Muscle of leg (tissue), 3 donors: ENCODE measurements at regions not wholly inside any gene's neighbourhood (a gene's known extent, or its start where the extent isn't known, plus 50 kb on each side); places are given as distances from the start of the nearest gene placed in this dataset.

ENCODE experiments used
- DNase-seq: peaks from one replicate; pipeline ENCODE4 v3.0.0; 2013
- H3K27ac ChIP-seq: one replicate; pipeline ENCODE4 v1.5.1; 2013; ENCODE audit warnings: mild to moderate bottlenecking, low read length, control low read depth
- H3K27me3 ChIP-seq: one replicate; pipeline ENCODE4 v1.6.1; 2013; ENCODE audit warnings: low read length; ENCODE audit not compliant: control insufficient read depth, insufficient read depth
- H3K36me3 ChIP-seq: one replicate; pipeline ENCODE4 v1.6.1; 2013; ENCODE audit warnings: low read length; ENCODE audit not compliant: control insufficient read depth, insufficient read depth
- H3K4me1 ChIP-seq: one replicate; pipeline ENCODE4 v1.6.1; 2013; ENCODE audit warnings: low read length; ENCODE audit not compliant: control insufficient read depth, insufficient read depth
- H3K4me3 ChIP-seq: one replicate; pipeline ENCODE4 v1.5.1; 2013; ENCODE audit warnings: low read length, control low read depth
- H3K9me3 ChIP-seq: replicated peaks from 2 replicates; pipeline ENCODE4 v1.6.1; 2013; ENCODE audit warnings: low read depth, low read length; ENCODE audit not compliant: control insufficient read depth
- WGBS: methylation state at CpG from one replicate; pipeline ENCODE4 v1.1.5; 2013; ENCODE audit warnings: missing lambda C conversion rate; ENCODE audit not compliant: insufficient coverage; 5-methylcytosine and 5-hydroxymethylcytosine counted together

GRCh38 chr5:30638899-30639298, 554.6 kb upstream of the CDH6 start:
- WGBS: no CpG with 5 or more reads among the region's 1 CpG

DNA sequence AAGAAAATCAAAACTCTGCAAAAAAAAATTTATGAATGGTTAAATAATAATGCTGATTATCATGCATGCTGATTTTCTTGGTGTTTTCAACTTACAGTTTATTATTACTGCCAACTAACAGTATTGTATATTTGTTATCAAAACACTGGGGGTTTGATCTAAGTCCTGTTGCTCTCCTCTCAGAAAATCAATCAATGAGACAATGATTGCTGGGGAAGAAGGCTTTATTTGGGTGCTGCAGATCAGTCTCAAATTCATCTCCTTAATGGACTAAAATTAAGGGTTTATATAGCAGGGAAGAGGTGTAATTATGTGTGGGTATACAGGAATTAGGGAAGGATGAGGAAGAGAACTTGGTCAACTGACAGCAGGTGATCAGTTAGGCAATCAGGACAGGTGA, 565.5 kb upstream of the CDH6 start:
- H3K27ac ChIP-seq: no peak overlapping the region
- no peak for DNase-seq

More at GRCh38 chr5:30638899-30639298, 554.6 kb upstream of the CDH6 start:
- no peak for DNase-seq
- H3K4me3 ChIP-seq: no peak overlapping the region
- no peaks in the 10 kb centered on the region for H3K4me1 ChIP-seq
- H3K27me3 ChIP-seq: no peaks in the 10 kb centered on the region
- no peaks in the 10 kb centered on the region for H3K36me3 ChIP-seq
- H3K9me3 ChIP-seq: peaks cover 2% of the 10 kb centered on the region
- H3K27ac ChIP-seq: no peak overlapping the region

DNA sequence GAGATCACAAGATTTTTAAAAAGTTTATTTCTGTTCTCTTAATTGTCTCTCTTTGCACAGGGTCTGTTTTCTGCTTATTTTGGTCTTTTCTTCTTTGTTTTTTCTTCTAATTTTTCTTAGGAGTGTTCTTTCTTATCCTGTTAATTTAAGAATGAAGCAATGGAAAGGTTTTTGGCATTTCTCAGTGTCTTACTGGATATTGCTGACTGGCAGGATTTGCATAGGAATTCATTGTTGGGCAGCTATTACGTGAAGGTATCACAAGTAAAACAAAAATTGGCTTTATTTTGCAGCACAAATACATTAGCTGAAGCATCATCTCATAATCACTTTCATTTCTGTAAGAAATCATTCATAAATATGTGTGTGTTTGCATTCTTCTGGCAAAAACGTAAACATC, 566.9 kb upstream of the CDH6 start:
- Histone ChIP-seq H3K27me3 (no peaks in the 10 kb centered on the region), H3K4me1 (no peaks in the 10 kb centered on the region), H3K36me3 (no peaks in the 10 kb centered on the region), H3K4me3 (no peak overlapping the region), H3K27ac (no peak overlapping the region), H3K9me3 (no peaks in the 10 kb centered on the region)
- WGBS: no CpG with 5 or more reads among the region's 2 CpGs
- DNase-seq: no peak

More for the DNA sequence above, 565.5 kb upstream of the CDH6 start:
- H3K4me3 ChIP-seq: no peak overlapping the region
- no peaks in the 10 kb centered on the region for H3K27me3 ChIP-seq
- H3K9me3 ChIP-seq: no peaks in the 10 kb centered on the region
- H3K36me3 ChIP-seq: no peaks in the 10 kb centered on the region
- H3K4me1 ChIP-seq: no peaks in the 10 kb centered on the region

- no peak for DNase-seq
- no peaks in the 10 kb centered on the region for H3K36me3 ChIP-seq
- H3K27ac ChIP-seq: no peak overlapping the region
- H3K4me3 ChIP-seq: no peak overlapping the region
- H3K27me3 ChIP-seq: no peaks in the 10 kb centered on the region
- peaks cover 8% of the 10 kb centered on the region for H3K9me3 ChIP-seq
- H3K4me1 ChIP-seq: no peaks in the 10 kb centered on the region
- WGBS: 67% methylated on average over 1 of the region's 2 CpGs
Measured at GRCh38 chr5:30620481-30621085, 572.9 kb upstream of the CDH6 start.

DNA sequence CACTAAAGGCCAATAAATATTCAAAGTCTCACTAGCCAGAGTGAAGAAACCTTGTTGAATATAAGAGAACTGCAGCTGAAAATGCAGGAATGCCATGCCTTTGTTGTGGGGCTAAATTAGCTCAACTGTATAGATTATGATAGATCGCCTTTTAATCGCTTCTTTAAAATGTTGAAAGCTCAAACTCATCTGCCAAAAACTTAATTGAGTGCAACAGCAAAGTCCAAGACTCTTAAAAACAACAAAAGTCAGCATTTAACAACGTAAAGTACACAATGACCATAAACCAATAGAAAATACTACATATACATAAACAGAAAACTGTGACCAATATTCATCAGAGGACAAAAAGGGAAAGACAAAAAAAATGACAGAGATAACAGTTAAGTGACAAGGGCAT, 585.0 kb upstream of the CDH6 start:
- H3K36me3 ChIP-seq: no peaks in the 10 kb centered on the region
- no peaks in the 10 kb centered on the region for H3K27me3 ChIP-seq
- no peak overlapping the region for H3K4me3 ChIP-seq
- no CpG with 5 or more reads among the region's 3 CpGs for WGBS
- H3K9me3 ChIP-seq: peaks cover 6% of the 10 kb centered on the region
- H3K27ac ChIP-seq: no peak overlapping the region
- DNase-seq: no peak
- no peaks in the 10 kb centered on the region for H3K4me1 ChIP-seq

DNA sequence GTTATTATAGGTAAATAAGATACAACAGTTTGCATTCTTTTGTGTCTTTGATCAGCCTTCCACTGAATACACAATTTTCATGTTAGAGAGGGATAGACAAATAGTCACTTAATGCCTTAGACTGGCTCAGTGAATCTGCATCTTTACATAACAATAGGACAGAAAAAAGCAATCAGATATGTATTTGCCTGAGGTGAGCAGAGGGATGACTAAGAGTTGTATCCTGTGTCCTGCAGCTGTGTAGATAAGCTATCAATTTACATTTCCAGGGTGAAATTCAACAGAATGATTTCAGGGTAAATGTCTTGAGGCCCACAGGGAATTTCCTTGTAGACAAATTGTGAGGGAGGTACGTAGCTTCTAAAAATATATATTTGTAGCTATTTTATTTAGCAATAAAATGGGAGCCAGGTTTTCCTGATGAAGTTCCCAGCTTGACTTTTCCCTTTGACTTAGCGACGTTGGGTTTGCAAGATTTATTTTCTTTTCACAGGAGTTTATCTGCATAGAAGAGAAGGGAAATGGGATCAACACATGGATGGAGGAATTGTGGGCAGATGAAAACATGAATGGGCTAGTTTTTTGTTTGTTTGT, 586.1 kb upstream of the CDH6 start:
- DNase-seq: no peak
- no peak overlapping the region for H3K4me3 ChIP-seq
- H3K27ac ChIP-seq: no peak overlapping the region
- 7% methylated on average over 2 of the region's 3 CpGs for WGBS
- H3K27me3 ChIP-seq: no peaks in the 10 kb centered on the region
- H3K9me3 ChIP-seq: peaks cover 6% of the 10 kb centered on the region
- H3K36me3 ChIP-seq: no peaks in the 10 kb centered on the region
- no peaks in the 10 kb centered on the region for H3K4me1 ChIP-seq

DNA sequence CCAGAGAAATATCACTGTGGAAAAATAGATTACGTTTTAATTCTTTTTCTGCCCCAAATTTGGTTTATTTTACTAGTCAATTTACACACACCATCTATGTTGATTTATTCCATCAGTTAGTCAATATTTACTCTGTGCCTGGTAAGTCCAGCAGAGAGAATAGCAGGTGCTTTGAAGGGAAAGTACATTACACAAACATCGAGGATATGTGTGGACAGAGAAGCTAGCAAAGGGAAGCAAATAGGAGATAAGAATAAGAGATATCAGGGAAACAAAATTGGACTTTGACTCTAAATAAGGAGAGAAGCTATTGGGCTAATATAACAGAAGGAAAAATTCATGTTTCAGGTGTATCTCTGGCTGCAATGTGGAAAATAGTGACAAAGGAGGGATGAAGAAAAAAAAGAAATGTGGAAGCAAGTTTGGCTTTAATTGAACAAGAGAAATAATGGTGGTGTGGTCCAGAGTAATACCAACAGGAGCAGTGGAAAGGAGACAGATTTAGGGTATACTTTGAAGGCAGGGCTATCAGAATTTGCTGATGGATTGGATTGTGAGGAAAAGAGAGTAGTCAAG, 587.7 kb upstream of the CDH6 start:
- WGBS: 100% methylated on average over 1 of the region's 2 CpGs
- DNase-seq: no peak
- peaks cover 6% of the 10 kb centered on the region for H3K9me3 ChIP-seq
- H3K4me1 ChIP-seq: no peaks in the 10 kb centered on the region
- H3K27ac ChIP-seq: no peak overlapping the region
- H3K36me3 ChIP-seq: no peaks in the 10 kb centered on the region
- H3K4me3 ChIP-seq: no peak overlapping the region
- H3K27me3 ChIP-seq: no peaks in the 10 kb centered on the region

GRCh38 chr5:30604648-30605262, 588.7 kb upstream of the CDH6 start:
- Histone ChIP-seq H3K27me3 (no peaks in the 10 kb centered on the region), H3K27ac (no peak overlapping the region), H3K9me3 (peaks cover 6% of the 10 kb centered on the region), H3K4me1 (no peaks in the 10 kb centered on the region), H3K36me3 (no peaks in the 10 kb centered on the region), H3K4me3 (no peak overlapping the region)
- no peak for DNase-seq
- WGBS: no CpG with 5 or more reads among the region's 2 CpGs

DNA sequence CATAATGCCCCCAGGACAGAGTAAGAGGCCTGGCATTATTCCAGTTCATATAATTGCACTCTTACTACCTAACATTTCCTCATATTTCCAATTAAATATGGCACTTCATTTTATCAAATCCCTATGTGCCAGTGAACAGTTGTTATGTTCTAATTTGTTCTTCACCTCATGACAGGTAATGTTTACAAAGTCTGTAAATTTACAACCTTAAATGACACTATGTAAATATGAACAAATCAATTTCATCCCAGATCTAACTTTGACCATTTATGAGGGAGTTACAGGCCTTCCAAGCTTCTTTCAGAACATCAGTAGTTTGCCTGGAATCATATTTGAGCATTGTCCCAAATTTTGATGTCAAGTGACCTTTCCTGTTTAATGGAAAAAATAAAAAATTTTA, 592.6 kb upstream of the CDH6 start:
- DNase-seq: no peak
- no peaks in the 10 kb centered on the region for H3K36me3 ChIP-seq
- no peaks in the 10 kb centered on the region for H3K4me1 ChIP-seq
- no peak overlapping the region for H3K27ac ChIP-seq
- no peak overlapping the region for H3K4me3 ChIP-seq
- H3K9me3 ChIP-seq: peaks cover 2% of the 10 kb centered on the region
- no peaks in the 10 kb centered on the region for H3K27me3 ChIP-seq

GRCh38 chr5:30596495-30597064, 596.9 kb upstream of the CDH6 start:
- peaks cover 2% of the 10 kb centered on the region for H3K9me3 ChIP-seq
- no peak for DNase-seq
- H3K27me3 ChIP-seq: no peaks in the 10 kb centered on the region
- no peaks in the 10 kb centered on the region for H3K36me3 ChIP-seq
- H3K27ac ChIP-seq: no peak overlapping the region
- no CpG with 5 or more reads among the region's 3 CpGs for WGBS
- H3K4me1 ChIP-seq: no peaks in the 10 kb centered on the region
- no peak overlapping the region for H3K4me3 ChIP-seq
